IMR-90 (cell line): ENCODE measurements at regions not wholly inside any gene's neighbourhood (a gene's known extent, or its start where the extent isn't known, plus 50 kb on each side); places are given as distances from the start of the nearest gene placed in this dataset.

ENCODE experiments used
- ATAC-seq: fragments of 200-7000 bp; cut with Tn5 transposase; 2 replicates; pipeline ENCODE4 v1.9.1; 2020; ENCODE audit warnings: low read depth, mild to moderate bottlenecking, moderate library complexity
- BruUV-seq: library from RNA; stranded (reverse); fragments of 400-500 nt; replicated peaks from 2 replicates; lab custom pipeline; 2021; lab: Mats Ljungman, UMichigan
- CTCF ChIA-PET: fragments of 300-600 bp; formaldehyde crosslinking; extraction: SDS; loops from one replicate; lab custom pipeline; 2021; ENCODE audit warnings: antibody characterized with exemption; lab: Yijun Ruan, JAX
- POLR2A ChIA-PET: fragments of 300-600 bp; sonication (Branson Sonifier 250); formaldehyde crosslinking; loops from one replicate; lab custom pipeline; 2022; ENCODE audit warnings: antibody characterized with exemption; ENCODE audit not compliant: unreplicated experiment; lab: Charles Lee
- DNase-seq: peaks from one replicate; pipeline ENCODE4 v3.0.0; 2013
- H2AFZ ChIP-seq: replicated peaks from 2 replicates; pipeline ENCODE3; 2013; ENCODE audit warnings: low read length, mild to moderate bottlenecking; ENCODE audit not compliant: poor library complexity
- H2AK5ac ChIP-seq: 2 replicates; pipeline ENCODE4 v1.6.1; 2013; ENCODE audit warnings: low read depth, low read length, inconsistent platforms
- H2AK9ac ChIP-seq: replicated peaks from 2 replicates; pipeline ENCODE3; 2013; ENCODE audit warnings: mild to moderate bottlenecking, low read depth, low read length, moderate library complexity; ENCODE audit not compliant: poor library complexity
- H2BK120ac ChIP-seq: 2 replicates; pipeline ENCODE4 v1.6.1; 2013; ENCODE audit warnings: low read depth, low read length, inconsistent platforms
- H2BK15ac ChIP-seq: 3 replicates; pipeline ENCODE4 v1.6.1; 2013; ENCODE audit warnings: low read depth, low read length, inconsistent platforms
- H2BK20ac ChIP-seq: 2 replicates; pipeline ENCODE4 v1.6.1; 2013; ENCODE audit warnings: low read depth, mild to moderate bottlenecking, inconsistent platforms, low read length, moderate library complexity
- H2BK5ac ChIP-seq: 2 replicates; pipeline ENCODE4 v1.6.1; 2013; ENCODE audit warnings: mild to moderate bottlenecking, low read depth, low read length, inconsistent platforms; ENCODE audit not compliant: poor library complexity, severe bottlenecking
- H3K14ac ChIP-seq: replicated peaks from 2 replicates; pipeline ENCODE4 v1.6.1; 2013; ENCODE audit warnings: low read depth, low read length, inconsistent platforms
- H3K18ac ChIP-seq: 2 replicates; pipeline ENCODE4 v1.6.1; 2013; ENCODE audit warnings: low read depth, low read length, control low read depth
- H3K23ac ChIP-seq: 2 replicates; pipeline ENCODE4 v1.6.1; 2013; ENCODE audit warnings: low read depth, low read length, inconsistent platforms
- H3K27ac ChIP-seq: 2 replicates; pipeline ENCODE4 v1.5.1; 2013; ENCODE audit warnings: mild to moderate bottlenecking, control low read depth, low read length; ENCODE audit not compliant: insufficient read depth
- H3K27me3 ChIP-seq: 2 replicates; pipeline ENCODE4 v1.6.1; 2013; ENCODE audit warnings: low read length; ENCODE audit not compliant: control insufficient read depth, insufficient read depth
- H3K36me3 ChIP-seq: 2 replicates; pipeline ENCODE4 v1.6.1; 2013; ENCODE audit warnings: low read length, mixed read lengths; ENCODE audit not compliant: control insufficient read depth, insufficient read depth
- H3K4ac ChIP-seq: 2 replicates; pipeline ENCODE4 v1.6.1; 2013; ENCODE audit warnings: low read depth, low read length, inconsistent platforms
- H3K4me1 ChIP-seq: 2 replicates; pipeline ENCODE4 v1.6.1; 2013; ENCODE audit warnings: low read length, mixed read lengths; ENCODE audit not compliant: control insufficient read depth, insufficient read depth
- H3K4me2 ChIP-seq: 2 replicates; pipeline ENCODE4 v1.6.1; 2013; ENCODE audit warnings: low read depth, mild to moderate bottlenecking, control low read depth, low read length, moderate library complexity
- H3K4me3 ChIP-seq: 2 replicates; pipeline ENCODE4 v1.5.1; 2013; ENCODE audit warnings: low read depth, mild to moderate bottlenecking, control low read depth, low read length, moderate library complexity; ENCODE audit not compliant: insufficient read depth
- H3K56ac ChIP-seq: 2 replicates; pipeline ENCODE4 v1.6.1; 2013; ENCODE audit warnings: low read length, inconsistent platforms; ENCODE audit not compliant: insufficient read depth; ENCODE audit errors: extremely low read depth
- H3K79me1 ChIP-seq, 2 experiments: 2 replicates each; pipeline ENCODE4 v1.6.1; 2013; ENCODE audit warnings: low read length in 2 of 2, inconsistent platforms in 1 of 2, low read depth in 1 of 2
- H3K9ac ChIP-seq: 2 replicates; pipeline ENCODE4 v1.6.1; 2013; ENCODE audit warnings: low read depth, low read length, control low read depth
- H3K9me1 ChIP-seq: 2 replicates; pipeline ENCODE4 v1.6.1; 2013; ENCODE audit warnings: low read length, inconsistent platforms; ENCODE audit not compliant: insufficient read depth
- H3K9me3 ChIP-seq: 2 replicates; pipeline ENCODE4 v1.6.1; 2013; ENCODE audit warnings: low read length; ENCODE audit not compliant: control insufficient read depth, insufficient read depth
- H4K20me1 ChIP-seq: 2 replicates; pipeline ENCODE4 v1.6.1; 2013; ENCODE audit warnings: low read length, inconsistent platforms; ENCODE audit not compliant: insufficient read depth
- H4K5ac ChIP-seq: 2 replicates; pipeline ENCODE4 v1.6.1; 2013; ENCODE audit warnings: mild to moderate bottlenecking, low read depth, low read length, control low read depth
- H4K8ac ChIP-seq, 2 experiments: 2 replicates each; pipeline ENCODE4 v1.6.1; 2013; ENCODE audit warnings: low read depth in 2 of 2, low read length in 2 of 2, control low read depth in 1 of 2, inconsistent platforms in 1 of 2
- H4K91ac ChIP-seq: 2 replicates; pipeline ENCODE4 v1.6.1; 2013; ENCODE audit warnings: low read depth, low read length, inconsistent platforms; ENCODE audit not compliant: insufficient read depth
- BHLHE40 ChIP-seq: fragments of 150-350 bp; IDR thresholded peaks from 2 replicates; pipeline ENCODE4 v1.6.1; 2016; ENCODE audit warnings: mild to moderate bottlenecking, low read depth, low read length
- CEBPB ChIP-seq: IDR thresholded peaks from 2 replicates; pipeline ENCODE4 v1.6.1; 2012; ENCODE audit warnings: low read depth, low read length, improper control_type of control experiment
- CHD1 ChIP-seq: IDR thresholded peaks from 2 replicates; pipeline ENCODE4 v1.6.1; 2012; ENCODE audit warnings: low read depth, low read length, improper control_type of control experiment
- CTCF ChIP-seq: conservative IDR thresholded peaks from 2 replicates; pipeline ENCODE4 v1.5.1; 2012; ENCODE audit warnings: mild to moderate bottlenecking, low read depth, low read length, improper control_type of control experiment
- ELK1 ChIP-seq: fragments of 150-350 bp; IDR thresholded peaks from 2 replicates; pipeline ENCODE4 v1.6.1; 2016; ENCODE audit warnings: low read depth, mild to moderate bottlenecking, low read length, moderate library complexity, borderline replicate concordance
- FOS ChIP-seq: fragments of 150-350 bp; IDR thresholded peaks from 2 replicates; pipeline ENCODE4 v1.6.1; 2016; ENCODE audit warnings: low read depth, low read length
- MAFK ChIP-seq: IDR thresholded peaks from 2 replicates; pipeline ENCODE4 v1.6.1; 2012; ENCODE audit warnings: low read depth, low read length, improper control_type of control experiment
- MAZ ChIP-seq: IDR thresholded peaks from 2 replicates; pipeline ENCODE4 v1.6.1; 2012; ENCODE audit warnings: low read depth, mild to moderate bottlenecking, low read length, improper control_type of control experiment, moderate library complexity, borderline replicate concordance
- MXI1 ChIP-seq: IDR thresholded peaks from 2 replicates; pipeline ENCODE4 v1.6.1; 2012; ENCODE audit warnings: low read depth, mild to moderate bottlenecking, low read length, moderate library complexity, borderline replicate concordance
- POLR2A ChIP-seq: IDR thresholded peaks from 2 replicates; pipeline ENCODE4 v1.6.1; 2012; ENCODE audit warnings: mild to moderate bottlenecking, low read depth, low read length
- RAD21 ChIP-seq: IDR thresholded peaks from 2 replicates; pipeline ENCODE4 v1.6.1; 2012; ENCODE audit warnings: low read length, improper control_type of control experiment
- RCOR1 ChIP-seq: IDR thresholded peaks from 2 replicates; pipeline ENCODE4 v1.6.1; 2012; ENCODE audit warnings: mild to moderate bottlenecking, low read length, improper control_type of control experiment; ENCODE audit not compliant: insufficient replicate concordance
- RFX5 ChIP-seq: IDR thresholded peaks from 2 replicates; pipeline ENCODE4 v1.8.0; 2012; ENCODE audit warnings: low read depth, mild to moderate bottlenecking, low read length, moderate library complexity
- SMC3 ChIP-seq: fragments of 150-350 bp; IDR thresholded peaks from 2 replicates; pipeline ENCODE4 v1.6.1; 2016; ENCODE audit warnings: low read depth, mild to moderate bottlenecking, antibody characterized with exemption, low read length, moderate library complexity
- USF2 ChIP-seq: fragments of 150-350 bp; IDR thresholded peaks from 2 replicates; pipeline ENCODE4 v1.6.1; 2017; ENCODE audit warnings: mild to moderate bottlenecking, antibody characterized with exemption, low read length, low read depth
- WGBS, 2 experiments: methylation state at CpG; one replicate each; pipeline versions ENCODE4 v1.1.5 to v1.1.7; 2013; ENCODE audit warnings: missing lambda C conversion rate in 2 of 2; ENCODE audit not compliant: insufficient read length in 1 of 2; ENCODE audit errors: extremely low coverage in 2 of 2; 5-methylcytosine and 5-hydroxymethylcytosine counted together
- dilution Hi-C: fragments of 300-500 bp; cut with HindIII; formaldehyde crosslinking; loops from one replicate; pipeline ENCODE4 v1.14.3; 2018; ENCODE audit warnings: low sequenced_read_pairs; ENCODE audit not compliant: unreplicated experiment
- in situ Hi-C: fragments of 300-500 bp; cut with MboI; formaldehyde crosslinking; loops from 3 replicates; pipeline ENCODE4 v1.14.3; 2019; ENCODE audit warnings: low sequenced_read_pairs, inconsistent platforms, mixed read lengths
- intact Hi-C: fragments of 100-400 bp; cut with micrococcal nuclease; formaldehyde crosslinking; loops from 2 replicates; pipeline ENCODE4 v1.10.0; 2022

GRCh38 chr15:53331328-53332190, 427.9 kb downstream of the WDR72 start:
- Histone ChIP-seq H2AK5ac (no peak overlapping the region), H3K27ac (no peak overlapping the region), H4K8ac (no peak overlapping the region), H2AK9ac (no peak overlapping the region), H4K20me1 (no peaks in the 10 kb centered on the region), H2BK120ac (no peak overlapping the region), H4K91ac (no peak overlapping the region), H3K79me1 (no peaks in the 10 kb centered on the region), H3K23ac (no peak overlapping the region), H3K4me2 (no peak overlapping the region), H3K9ac (no peak overlapping the region), H3K4me1 (no peaks in the 10 kb centered on the region), H3K9me3 (peaks cover 14% of the 10 kb centered on the region), H3K4ac (no peak overlapping the region), H2BK20ac (no peak overlapping the region), H2BK15ac (no peak overlapping the region), H3K14ac (no peak overlapping the region), H4K5ac (no peak overlapping the region), H2BK5ac (no peak overlapping the region), H3K9me1 (no peaks in the 10 kb centered on the region), H3K4me3 (no peak overlapping the region), H3K18ac (no peak overlapping the region), H2AFZ (no peak overlapping the region), H3K27me3 (no peaks in the 10 kb centered on the region), H3K36me3 (no peaks in the 10 kb centered on the region), H3K56ac (no peak overlapping the region)
- POLR2A ChIA-PET = no interaction called here
- in situ Hi-C loops = no loop called here
- ATAC-seq (no peak), DNase-seq (no peak)
- no TSS peak for BruUV-seq
- CTCF ChIA-PET = no interaction called here
- TF ChIP-seq USF2 = no peak
- no peak for TF ChIP-seq MAZ
- no peak for TF ChIP-seq SMC3
- no peak for TF ChIP-seq RAD21
- no peak for TF ChIP-seq RCOR1
- no peak for TF ChIP-seq MAFK
- no peak for TF ChIP-seq CTCF
- TF ChIP-seq BHLHE40 = no peak
- TF ChIP-seq ELK1 = no peak
- TF ChIP-seq CEBPB = no peak
- no peak for TF ChIP-seq FOS
- no peak for TF ChIP-seq MXI1
- TF ChIP-seq POLR2A = no peak
- no peak for TF ChIP-seq RFX5
- TF ChIP-seq CHD1 = no peak
- dilution Hi-C loops = no loop called here
- intact Hi-C loops = no loop called here
- no CpG with 5 or more reads among the region's 3 CpGs for whole genome bisulfite sequencing, 2 experiments
